Adrenal gland (tissue), 5 donors: ENCODE measurements at regions not wholly inside any gene's neighbourhood (a gene's known extent, or its start where the extent isn't known, plus 50 kb on each side); places are given as distances from the start of the nearest gene placed in this dataset.

Experiments
- CTCF ChIP-seq, 6 experiments: fragments of 450-650 bp in 4 of 6; fragments of 200-600 bp in 2 of 6; sonication (generic) in 1 of 6; IDR thresholded peaks; 1 replicate in 5 of 6; 2 replicates in 1 of 6; pipeline versions ENCODE4 v1.5.1 to v1.8.0; 2016 to 2021; ENCODE audit warnings: antibody characterized with exemption in 6 of 6, mild to moderate bottlenecking in 2 of 6, moderate library complexity in 1 of 6
- POLR2A ChIP-seq, 2 donors: fragments of 450-650 bp; IDR thresholded peaks; one replicate each; pipeline ENCODE4 v1.6.1; 2017; ENCODE audit warnings: antibody characterized with exemption in 2 of 2, mild to moderate bottlenecking in 2 of 2, moderate library complexity in 1 of 2
- donor health status: DM: no; HTN: no; CAD: no.

GRCh38 chr13:95388420-95389079 is 87.3 kb upstream of the ABCC4 start:
- TF ChIP-seq POLR2A (IDR thresholded peaks at IDR 0.05): no peak
- TF ChIP-seq CTCF (IDR thresholded peaks at IDR 0.05): no peak
